ENCODE measurements at regions not wholly inside any gene's neighbourhood (a gene's known extent, or its start where the extent isn't known, plus 50 kb on each side); places are given as distances from the start of the nearest gene placed in this dataset.

GRCh38 chr7:46679671-46680070, 758.6 kb upstream of the IGFBP3 start:
- TF ChIP-seq CTCF (conservative IDR thresholded peaks at IDR 0.05; ENCODE audit: low read depth in 2 of 2) (no peak), REST (IDR thresholded peaks at IDR 0.05; ENCODE audit: unreplicated experiment) (no peak), JUNB (IDR thresholded peaks at IDR 0.05; ENCODE audit: unreplicated experiment) (no peak)
